ENCODE measurements at regions not wholly inside any gene's neighbourhood (a gene's known extent, or its start where the extent isn't known, plus 50 kb on each side); places are given as distances from the start of the nearest gene placed in this dataset.
"Not testable (repeated sequence)": the region's sequence is repeated elsewhere in the genome, so short reads cannot be mapped to it uniquely, and the experiment has no call there.

- DNase-seq = no peak
Measured at GRCh38 chr19:31448221-31448657, 99.0 kb upstream of the TSHZ3 start.

DNA sequence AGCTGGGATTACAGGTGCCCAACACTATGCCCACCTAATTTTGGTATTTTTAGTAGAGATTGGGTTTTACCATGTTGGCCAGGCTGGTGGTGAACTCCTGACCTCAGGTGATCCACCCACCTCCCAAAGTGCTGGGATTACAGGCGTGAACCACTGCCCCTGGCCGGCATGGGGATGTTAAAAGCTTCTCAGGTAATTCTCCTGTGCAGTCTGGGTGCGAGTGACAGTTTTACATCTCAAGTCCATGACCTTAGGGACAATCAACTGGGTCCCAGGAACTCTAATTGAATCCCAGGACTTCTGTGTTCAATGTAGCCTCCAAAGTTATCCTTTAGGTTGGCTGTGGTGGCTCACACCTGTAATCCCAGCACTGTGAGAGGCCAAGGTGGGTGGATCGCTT is 100.1 kb upstream of the TSHZ3 start:
- no peak for DNase-seq

- no peak for DNase-seq
Measured at GRCh38 chr19:31450696-31451095, 101.5 kb upstream of the TSHZ3 start.

DNA sequence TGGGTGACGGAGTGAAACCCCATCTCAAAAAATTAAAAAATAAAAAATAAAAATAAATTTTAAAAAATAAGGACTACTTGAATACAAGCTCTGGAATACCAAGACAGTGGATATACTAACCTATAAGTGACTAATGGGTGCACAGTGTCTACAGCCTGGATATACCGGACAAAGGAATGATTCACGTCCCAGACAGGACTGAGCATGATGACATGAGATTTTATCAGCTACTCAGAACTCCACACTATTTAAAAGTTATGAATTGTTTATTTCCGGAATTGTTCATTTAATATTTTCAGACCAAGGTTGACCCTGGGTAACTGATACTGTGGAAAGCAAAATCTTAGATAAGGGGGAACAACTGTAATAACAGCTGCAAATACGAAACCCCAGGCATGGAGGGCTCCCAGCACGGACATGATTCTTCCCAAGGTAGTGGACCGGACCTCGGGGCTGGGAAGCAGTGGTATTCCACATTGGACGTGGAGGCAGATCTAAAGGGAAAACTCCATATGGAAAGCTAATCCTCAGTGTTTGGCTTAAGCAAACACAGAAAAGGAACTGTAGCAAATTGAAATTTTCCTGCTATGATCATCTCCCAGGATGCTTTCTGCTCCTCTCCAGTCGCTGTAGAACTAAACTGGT is 102.6 kb upstream of the TSHZ3 start:
- DNase-seq = no peak

- DNase-seq = no peak
Measured at GRCh38 chr19:31459430-31459829, 110.2 kb upstream of the TSHZ3 start.

GRCh38 chr19:31461814-31462539 is 112.7 kb upstream of the TSHZ3 start:
- DNase-seq = no peak

GRCh38 chr19:31470229-31470939 is 121.1 kb upstream of the TSHZ3 start:
- no peak for DNase-seq

GRCh38 chr19:31470952-31471351 is 121.7 kb upstream of the TSHZ3 start:
- DNase-seq = no peak

DNA sequence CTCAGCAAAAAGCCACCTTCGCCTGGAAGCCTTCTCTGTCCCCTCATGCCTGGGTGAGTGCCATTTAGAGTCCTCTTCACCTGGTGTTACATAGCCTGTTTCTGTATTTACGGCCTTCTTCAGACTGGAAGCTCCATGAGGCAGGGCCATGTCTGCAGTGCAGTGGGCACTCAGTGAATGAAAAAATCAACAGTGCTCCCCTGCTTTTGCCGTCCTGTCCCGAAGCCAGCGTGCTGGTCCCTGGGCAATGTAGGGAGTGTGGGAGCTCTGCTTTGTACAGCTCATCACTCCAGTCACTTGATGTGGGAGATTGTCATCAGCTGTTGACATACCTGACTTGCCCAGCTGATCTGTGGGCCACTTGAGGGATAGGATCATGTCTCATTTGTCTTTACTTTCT is 129.0 kb upstream of the TSHZ3 start:
- DNase-seq = no peak

DNA sequence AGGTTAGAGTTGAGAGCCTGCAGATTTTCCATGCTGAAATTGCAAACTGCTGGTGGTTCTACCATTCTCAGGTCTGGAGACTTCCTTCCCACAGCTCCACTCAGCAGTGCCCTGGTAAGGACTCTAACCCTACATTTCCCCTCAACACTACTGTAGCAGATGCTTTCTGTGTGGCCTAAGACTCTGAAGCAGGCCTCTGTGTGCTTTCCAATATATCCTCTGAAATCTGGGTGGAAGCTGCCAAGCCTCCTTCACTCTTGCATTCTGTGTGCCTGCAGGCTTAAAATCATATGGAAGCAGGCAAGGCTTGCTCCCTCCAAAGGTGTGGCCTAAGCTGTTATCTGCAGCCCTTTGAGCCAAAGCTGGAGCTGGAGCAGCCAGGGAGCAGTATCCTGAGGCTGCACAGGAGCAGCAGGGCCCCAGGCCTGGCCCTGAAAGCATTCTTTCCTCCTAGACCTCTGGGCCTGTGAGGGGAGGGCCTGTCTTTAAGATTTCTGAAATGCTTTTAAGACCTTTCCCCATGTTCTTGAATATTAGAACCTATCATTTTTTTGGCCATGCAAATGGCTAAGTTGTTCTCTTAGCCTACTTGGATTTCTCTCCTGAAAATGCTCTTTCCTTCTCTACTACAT is 134.1 kb upstream of the TSHZ3 start:
- no peak for DNase-seq

DNA sequence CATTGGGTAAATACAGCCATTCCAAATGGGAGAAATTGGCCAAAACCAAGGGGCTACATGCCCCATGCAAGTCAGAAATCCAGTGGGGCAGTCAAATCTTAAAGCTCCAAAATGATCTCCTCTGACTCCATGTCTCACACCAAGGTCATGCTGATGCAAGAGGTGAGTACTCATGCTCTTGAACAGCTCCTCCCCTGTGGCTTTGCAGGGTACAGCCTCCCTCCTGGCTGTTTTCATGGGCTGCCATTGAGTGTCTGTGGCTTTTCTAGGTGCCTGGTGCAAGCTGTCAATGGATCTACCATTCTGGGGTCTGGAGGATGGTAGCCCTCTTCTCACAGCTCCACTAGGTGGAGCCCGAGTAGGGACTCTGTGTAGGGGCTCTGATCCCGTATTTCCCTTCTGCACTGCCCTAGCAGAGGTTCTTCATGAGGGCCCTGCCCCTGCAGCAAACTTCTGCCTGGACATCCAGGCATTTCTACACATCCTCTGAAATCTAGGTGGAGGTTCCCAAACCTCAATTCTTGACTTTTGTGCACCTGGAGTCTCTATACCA is 135.7 kb upstream of the TSHZ3 start:
- not testable (repeated sequence) for DNase-seq

DNA sequence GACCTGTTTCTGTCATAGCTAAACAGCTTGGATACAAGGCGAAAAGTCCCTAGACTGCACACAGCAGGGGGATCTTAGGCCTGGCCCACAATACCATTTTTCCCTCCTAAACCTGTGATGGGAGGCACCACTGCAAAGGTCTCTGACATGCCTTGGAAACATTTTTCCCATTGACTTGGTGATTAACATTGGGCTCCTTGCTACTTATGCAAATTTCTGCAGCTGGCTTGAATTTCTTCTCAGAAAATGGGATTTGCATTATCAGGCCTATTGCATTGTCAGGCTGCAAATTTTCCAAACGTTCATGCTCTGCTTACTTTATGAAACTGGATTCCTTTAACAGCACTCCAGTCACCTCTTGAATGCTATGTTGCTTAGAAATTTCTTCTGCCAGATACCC is 136.2 kb upstream of the TSHZ3 start:
- no peak for DNase-seq

DNA sequence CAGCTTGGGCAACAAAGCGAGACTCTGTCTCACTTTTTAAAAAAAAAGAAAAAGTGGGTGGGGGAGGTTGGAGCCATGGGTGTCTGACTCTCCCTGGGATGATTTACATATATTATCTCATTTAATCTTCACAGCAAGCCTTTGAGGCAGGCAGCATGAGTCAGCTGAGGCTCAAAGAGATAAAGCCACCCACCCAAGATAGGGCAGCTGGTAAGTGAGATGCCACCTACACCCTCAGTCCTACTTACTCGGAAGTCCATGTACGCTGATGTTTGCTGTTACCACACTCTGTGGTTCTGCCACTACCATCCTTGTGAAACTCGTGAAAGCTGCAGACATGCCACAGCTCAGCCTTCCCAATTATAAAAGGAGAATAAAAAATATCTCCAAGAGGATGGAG is 142.0 kb upstream of the TSHZ3 start:
- no peak for DNase-seq

- no peak for DNase-seq
Measured at GRCh38 chr19:31492050-31492449, 142.8 kb upstream of the TSHZ3 start.

DNA sequence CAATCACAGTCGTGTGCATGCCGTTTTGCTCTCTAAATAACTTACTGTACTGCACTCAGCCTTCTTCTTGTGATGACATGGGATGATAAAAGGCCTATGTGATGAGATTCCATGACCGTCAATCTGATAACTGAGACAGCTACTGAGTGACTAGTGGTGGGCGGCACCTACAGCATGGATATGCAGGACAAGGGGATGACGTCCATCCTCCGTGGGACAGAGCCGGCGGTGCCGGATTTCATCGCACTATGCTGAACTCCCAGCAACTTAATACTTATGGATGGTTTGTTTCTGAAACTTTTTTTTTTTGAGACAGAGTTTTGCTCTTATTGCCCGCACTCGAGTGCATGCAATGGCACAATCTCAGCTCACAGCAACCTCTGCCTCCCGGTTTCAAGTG is 146.8 kb upstream of the TSHZ3 start:
- no peak for DNase-seq

DNA sequence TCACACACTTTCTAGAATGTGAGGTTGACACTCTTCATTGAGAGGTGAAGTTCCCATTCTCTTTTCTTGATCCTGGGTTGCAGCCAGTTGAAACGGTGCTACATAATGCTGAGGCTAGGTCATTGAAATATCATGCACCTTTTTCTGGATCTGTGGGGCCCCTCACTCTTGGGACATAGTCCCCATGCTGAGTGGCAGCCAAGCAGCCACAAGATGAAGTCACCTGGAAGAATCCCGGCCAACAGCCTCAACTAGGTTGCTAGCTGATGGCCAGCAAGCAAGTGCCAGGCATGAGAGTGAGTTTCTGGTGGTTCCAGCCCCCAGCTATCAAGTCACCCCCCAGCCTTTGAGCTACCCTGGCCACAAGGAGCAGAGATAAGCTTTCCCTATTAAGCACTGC is 148.5 kb upstream of the TSHZ3 start:
- no peak for DNase-seq

DNA sequence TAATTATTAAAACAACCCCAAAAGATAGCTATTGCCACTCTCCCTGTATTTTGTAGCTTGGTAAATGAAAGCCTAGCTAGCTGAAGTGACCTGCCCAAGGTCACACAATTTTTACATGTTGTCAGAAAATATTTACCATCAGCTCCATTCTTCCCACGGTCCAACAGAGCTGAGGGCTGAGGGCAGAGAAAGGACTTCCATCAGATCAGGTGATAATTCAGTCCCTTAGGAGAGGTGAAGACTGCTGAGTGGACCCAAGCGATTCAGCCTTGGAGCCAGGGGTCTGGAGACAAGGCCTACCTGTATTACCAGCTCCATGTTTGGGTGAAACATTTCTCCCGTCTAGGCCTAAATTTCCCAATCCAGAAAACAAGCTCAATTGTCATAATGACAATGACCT is 149.5 kb upstream of the TSHZ3 start:
- DNase-seq = no peak

- DNase-seq = no peak
Measured at GRCh38 chr19:31499281-31500196, 150.3 kb upstream of the TSHZ3 start.

DNA sequence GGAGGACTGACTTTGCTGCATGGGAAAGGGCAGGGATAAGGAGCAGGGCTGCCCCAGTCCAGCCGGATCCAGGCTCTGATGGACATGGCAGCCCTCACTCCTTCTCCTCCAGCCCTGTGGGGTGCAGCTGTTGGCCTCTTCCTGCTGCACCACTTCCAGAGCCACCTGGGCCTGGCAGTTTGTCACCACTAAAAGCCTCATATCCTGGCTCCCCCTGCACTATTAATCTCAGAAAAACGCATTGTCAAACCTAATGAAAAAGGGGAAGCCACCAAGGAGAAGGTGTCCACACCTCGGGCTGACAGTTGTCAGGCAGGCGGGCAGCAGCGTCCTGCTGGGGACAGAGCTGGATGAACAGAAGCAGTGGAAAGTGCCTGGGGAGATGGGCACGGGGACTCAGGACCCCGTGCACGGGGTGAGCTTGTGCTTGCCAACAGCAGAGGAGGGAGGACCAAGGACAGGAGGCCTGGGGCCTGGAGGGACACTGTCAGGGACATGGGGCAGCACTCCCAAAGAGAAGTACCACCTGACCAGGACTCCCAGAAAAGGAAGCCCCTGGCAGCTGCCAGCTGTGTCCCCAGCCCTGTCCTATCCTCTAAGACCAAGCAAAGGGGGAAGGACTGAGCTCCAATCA is 151.1 kb upstream of the TSHZ3 start:
- DNase-seq = no peak

GRCh38 chr19:31500946-31501345 is 151.7 kb upstream of the TSHZ3 start:
- DNase-seq = no peak

GRCh38 chr19:31501427-31502195 is 152.4 kb upstream of the TSHZ3 start:
- DNase-seq = no peak

Measured in activated T-cell treated with anti-CD3 and anti-CD28 coated beads for 4 hours (primary cell).